GM19035 (cell line): ENCODE measurements at regions not wholly inside any gene's neighbourhood (a gene's known extent, or its start where the extent isn't known, plus 50 kb on each side); places are given as distances from the start of the nearest gene placed in this dataset.

Experiments used
- ATAC-seq: cut with Tn5 transposase; IDR thresholded peaks from one replicate; pipeline ENCODE4 v1.9.1; 2021; ENCODE audit not compliant: unreplicated experiment

DNA sequence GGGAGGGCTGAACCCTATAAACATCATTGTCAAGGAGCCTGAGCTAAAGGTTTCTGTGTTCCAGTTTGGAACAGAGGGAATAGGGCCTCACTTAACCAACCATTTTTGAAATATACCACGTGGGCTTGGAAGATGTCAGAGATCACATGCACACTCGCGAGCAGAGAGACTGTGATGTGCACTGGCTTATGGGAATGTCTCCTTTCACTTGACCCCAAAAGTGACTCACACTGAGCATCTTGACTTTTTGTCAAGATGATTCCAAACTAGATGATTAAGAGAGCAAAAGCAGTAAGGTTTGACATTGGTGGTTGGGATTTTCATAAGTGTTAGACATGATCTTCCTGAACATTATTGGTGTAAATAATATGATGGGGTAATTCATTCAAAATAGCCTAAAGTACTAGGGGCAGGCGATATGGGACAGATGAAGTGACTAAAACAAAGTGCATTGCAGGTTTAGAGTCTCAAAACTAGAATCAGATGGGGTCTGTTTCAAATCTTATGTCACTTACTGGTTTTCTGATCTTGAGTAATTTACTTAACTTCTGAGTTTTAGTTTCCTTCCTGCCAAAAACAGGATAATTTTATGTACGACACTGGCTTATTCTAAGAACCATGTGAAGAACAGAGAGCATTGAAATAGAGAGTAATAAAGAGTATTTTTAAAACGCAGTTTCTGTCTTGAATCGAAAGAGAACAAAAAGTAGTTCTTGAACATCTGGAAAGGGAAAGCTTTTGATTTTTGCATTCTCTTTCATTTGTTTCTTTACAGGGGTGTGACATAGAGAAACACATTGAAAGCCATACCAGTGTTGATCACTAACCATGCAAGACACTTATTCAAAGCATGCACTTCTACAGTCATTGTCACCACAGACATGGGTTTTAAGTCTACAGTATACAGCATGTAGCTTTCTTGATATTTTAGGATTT, 383.0 kb downstream of the DIRAS2 start:
- ATAC-seq, result no peak

DNA sequence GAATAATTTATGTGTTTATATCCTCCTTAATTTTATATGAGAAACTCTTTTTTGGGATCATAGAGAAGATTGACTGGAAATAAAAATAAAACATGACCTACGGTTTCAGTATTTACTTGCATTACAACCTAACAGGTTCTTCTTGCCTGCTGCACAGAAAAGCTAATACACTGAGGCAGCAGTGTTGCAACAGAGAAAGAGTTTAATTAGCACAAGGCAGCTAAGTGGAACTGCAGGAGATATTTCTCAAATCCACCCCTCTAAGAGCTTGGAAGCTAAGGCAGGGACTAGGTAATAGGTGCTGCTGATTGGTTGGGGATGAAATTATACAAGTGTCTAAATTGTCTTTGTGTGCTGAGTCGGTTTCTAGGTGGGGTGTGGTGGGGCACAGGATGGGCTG, 380.9 kb downstream of the DIRAS2 start:
- ATAC-seq, result no peak

DNA sequence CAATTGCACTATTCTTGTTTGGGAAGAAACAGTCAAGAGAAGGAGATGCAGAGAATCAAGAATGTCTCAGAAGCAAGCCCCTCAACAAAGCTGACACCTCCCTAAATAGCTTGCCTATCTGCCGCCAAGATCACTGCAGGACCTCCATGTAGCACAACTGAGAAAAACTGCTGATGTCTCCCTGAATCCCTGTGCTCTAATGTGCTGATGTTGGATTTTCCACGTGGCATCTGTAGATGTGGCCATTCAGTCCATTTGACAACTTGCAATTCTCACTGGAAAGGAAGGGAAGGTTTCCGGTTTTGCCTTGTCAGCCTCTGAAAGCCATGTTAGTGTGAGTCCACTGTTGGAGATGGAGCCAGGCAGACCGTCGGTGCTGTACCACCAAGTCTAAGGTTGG, 374.0 kb downstream of the DIRAS2 start:
- no peak for ATAC-seq

DNA sequence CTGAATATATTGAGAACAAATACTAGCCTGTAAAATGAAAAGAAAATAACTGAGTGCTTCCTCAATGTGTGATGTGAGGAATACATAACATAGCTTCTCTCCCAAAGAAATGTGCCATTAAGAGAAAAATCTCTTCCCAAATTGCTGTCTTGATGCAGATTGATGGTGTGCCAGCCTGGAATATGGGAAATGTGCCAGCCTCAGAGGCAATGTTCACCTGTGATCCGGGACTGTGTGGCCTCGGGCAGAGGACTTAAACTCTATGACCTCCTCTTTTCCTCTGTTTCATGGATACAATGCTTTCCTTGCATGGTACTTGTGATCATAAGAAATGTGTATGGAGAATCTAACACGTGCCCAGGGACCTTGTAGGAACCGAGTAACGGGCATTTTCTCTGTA, 370.9 kb downstream of the DIRAS2 start:
- ATAC-seq, result no peak

DNA sequence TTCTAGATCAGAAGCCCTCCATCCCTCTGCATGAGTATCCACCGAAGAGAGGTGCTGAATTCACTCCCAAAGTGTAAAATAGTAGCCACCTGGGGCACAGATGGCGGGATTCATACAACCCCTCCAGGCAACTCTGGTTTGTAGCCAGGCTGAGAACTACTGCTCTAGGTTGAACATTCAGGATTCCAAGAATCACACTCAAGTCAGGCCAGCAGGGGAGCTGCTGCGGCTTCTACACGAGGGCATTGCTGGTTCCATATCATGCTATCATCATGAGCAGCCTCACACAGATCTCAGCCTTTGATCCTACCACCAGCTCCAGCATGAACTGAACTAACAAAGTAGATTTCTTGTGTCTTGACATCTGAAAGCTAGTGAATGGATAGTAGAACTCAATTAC, 367.9 kb downstream of the DIRAS2 start:
- no peak for ATAC-seq

DNA sequence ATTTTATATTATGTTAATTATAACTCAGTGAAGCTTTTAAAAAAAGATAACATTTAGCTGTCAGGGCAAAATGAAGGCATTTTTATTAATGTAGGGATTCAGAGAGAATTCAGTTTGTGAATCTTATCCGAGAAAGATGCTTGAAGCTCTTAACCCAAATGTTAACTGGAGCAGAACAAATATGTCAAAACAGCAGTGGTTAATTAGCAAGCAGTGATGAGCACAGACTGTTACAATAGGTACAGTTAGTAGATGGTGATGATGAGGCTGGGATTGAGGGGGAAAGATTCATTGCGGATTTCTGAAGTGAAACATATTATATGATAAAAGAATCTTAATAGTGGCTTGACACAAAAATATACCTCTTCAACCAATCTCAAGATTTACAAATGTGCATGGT, 356.7 kb downstream of the DIRAS2 start:
- ATAC-seq, result no peak

DNA sequence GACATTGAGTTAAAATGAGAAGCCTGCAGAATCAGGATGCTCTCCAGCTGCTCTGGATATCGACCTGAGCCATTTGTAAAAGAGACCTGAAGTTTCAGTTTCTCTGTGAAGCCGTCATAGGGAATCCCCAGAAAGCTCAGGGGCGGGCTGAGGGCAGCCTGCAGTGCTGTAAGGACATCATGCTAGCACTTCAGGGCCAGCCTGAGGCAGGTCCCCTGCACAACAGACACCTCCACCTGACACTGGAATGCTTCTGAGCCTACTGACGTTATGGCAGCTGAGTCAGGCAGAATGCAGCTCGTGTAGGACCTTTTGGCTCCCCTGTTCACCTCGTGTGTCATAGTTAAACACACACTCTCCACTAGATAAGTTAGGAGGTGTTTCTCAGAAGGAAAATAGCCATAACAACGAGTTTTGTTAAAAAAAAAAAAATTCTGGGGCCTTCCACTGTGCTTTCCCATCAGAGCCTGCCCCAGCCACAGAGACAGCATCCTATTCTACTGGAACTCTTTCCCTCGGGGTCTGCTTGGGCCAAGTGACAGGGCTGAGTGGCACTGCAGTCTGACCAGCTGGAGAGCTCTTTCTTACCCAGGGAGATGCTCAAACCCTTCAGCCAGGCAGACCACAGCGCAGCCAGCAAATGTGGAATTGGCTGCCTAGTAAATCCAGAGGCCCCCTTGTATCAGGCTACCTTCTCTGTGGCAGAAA, 354.9 kb downstream of the DIRAS2 start:
- peak; percentile 96 for ATAC-seq

DNA sequence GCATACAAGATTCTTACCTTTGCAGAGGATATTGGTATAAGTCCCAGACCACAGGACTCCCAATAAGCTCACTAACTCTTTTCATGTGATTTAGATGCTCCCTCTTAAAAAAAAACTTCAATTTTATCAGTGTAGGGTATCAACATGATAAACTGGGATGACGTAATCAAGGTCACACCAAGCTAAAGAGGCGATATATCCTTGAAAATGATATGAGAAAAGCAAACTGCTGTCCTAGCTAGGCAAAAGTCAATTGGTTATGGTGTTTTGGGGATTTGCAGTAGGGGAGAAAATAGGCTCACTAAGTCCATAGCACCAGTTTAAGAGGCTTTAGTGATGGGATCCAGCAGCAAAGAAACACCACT, 354.4 kb downstream of the DIRAS2 start:
- ATAC-seq, result no peak

DNA sequence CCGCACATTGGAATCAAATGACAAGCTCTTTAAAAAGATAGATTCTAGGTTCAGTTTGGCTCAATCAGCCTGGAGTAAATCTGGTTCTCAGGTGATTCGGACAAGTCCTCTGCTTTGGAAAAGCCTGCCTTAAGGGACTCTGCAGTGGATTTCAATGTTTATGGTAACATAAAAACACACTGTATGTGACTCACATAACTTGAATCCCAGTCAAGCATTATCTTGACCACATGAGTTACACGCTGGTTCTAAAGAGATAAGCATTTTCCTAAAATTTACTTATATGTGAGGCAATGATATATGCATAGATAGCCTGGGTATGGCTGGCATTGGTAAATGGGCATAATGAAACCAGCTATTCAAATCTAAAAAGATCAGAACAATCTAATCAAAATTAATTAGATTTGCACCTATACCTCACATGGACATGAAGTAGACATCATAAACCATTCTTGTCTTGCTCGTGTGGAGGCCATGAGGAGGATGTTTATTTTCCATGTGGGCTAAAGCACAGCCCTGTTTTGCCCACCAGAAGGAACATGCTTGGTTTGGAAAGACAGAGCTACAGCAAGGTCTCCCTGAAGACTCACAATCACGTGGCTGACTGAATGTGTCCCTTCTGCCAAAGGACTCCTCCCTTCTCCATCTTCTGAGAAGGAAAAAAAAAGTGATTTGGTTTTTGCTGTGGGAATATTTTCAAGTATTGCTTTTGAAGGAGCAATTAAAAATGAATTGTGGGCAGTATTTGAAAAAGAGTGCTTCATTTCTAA, 351.7 kb downstream of the DIRAS2 start:
- ATAC-seq, result no peak

DNA sequence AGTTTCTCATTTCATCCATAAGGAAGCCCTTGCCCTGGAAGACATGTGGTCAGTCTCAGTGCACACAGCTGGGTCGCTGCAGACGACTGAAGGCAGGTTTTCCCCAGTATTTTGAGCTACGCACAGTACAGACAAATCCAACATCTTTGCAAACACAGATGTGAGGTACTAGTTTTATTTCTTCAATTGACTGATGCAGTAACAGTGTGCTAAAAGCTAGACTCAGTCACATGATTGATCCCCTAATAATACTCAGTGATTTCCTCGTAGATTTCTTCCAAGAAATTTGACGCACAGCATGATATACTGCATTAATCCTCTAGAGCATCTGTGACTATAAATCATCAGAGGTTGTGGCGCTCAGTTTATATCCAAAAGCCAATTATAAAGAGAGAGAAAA, 346.1 kb downstream of the DIRAS2 start:
- no peak for ATAC-seq

DNA sequence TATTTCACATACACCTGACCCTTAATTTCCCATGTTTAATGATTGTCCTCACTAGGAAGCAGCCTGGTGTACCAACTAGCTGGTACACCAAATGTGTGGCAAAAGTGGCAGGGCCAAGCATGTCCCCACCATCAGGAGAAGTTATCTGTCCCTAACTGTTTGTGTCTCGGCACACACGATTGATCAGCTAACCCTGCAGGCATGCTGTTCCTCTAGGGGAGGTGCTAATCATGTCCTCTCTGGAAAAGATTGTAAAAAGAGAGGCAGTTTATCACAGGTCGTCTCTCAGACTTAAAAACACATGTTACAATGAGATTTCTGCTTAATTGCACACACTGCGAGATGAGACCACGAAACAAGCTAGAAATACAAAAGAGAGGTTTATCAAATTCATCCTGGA, 342.7 kb downstream of the DIRAS2 start:
- ATAC-seq, result no peak

DNA sequence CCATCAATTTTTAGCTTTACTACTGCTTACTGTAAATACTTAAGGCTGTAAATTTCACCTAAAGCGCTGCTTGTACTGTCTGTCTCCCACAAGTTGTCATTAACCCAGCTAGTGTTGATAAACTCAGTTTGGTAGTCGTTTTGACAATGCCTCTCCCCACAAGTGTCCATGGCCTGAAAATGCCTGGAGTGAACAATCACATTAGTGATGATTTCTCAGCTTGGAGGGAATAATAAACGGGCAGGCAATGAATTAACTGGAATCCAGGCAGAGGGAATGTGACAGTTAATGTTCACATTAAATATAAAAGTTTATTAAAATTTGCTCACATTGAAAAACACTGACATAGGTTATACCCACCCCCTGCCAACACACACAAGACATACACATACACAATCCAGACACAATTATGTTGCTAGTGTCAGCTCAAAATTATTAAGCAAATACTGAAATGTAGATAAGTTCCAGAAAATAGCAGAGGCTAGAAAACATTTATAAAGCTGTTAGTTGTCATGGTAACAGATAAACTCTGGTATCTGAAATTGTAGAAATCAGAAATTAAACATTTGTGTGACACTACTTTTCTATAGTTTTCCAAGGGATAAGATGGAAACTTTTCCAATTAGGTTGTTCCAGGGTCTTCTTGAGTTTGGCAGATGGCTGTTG, 341.9 kb downstream of the DIRAS2 start:
- no peak for ATAC-seq

DNA sequence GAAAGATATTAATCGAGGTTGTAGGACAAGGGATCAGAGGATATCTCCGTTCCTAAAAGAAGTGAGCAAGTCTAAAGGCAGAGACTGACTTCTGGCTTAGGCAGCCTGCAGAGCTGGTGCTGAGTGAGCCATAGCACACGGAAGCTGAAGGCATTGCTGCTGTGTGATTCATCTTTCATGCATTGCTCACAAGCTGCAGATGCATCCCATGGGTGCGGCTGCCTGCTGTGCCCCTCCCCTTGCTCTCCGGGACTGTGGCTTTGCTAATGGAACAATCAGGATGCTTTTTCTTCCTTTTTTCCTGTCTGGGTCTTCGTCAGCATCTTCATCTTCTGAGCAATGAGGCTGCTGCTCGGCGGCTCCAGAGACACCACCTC, 341.4 kb downstream of the DIRAS2 start:
- ATAC-seq, result no peak

DNA sequence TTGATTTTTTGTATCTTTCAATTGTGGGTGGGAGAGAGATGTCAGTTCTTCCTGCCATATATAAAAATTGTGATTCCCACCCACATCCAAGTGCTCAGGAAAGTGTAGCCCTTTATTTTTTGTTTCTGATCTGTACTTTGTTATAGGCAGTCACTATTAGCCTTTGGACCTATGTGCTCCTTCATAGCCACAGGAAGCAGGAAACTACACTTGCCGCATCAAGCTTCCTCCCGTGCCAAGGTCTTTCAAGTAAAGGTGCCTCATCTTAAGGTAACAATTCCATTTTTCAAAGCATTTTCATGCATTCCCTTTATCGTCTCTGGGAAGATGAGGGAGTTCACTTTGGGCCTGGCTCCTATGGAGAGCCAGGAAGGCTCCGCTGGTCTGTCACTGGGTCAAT, 339.0 kb downstream of the DIRAS2 start:
- no peak for ATAC-seq

DNA sequence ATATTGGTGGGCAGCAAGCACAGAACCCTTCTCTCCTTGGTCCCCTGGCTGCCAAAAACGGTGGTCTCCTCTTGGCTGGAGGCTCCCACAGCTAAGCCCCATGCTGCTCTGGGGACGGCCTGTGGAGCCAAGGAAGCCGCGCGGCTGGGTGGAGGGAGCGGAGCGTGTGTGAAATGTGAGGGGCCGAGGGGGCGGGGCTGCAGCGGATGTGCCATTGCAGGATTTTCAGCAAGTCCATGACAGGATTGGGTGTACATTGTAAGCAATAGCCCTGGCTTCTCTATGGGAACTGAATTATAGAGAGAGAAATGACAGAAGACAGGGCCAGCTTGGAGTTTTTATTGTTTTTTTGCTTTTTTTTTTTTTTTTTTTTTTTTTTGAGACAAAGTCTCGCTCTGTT, 336.5 kb downstream of the DIRAS2 start:
- no peak for ATAC-seq

DNA sequence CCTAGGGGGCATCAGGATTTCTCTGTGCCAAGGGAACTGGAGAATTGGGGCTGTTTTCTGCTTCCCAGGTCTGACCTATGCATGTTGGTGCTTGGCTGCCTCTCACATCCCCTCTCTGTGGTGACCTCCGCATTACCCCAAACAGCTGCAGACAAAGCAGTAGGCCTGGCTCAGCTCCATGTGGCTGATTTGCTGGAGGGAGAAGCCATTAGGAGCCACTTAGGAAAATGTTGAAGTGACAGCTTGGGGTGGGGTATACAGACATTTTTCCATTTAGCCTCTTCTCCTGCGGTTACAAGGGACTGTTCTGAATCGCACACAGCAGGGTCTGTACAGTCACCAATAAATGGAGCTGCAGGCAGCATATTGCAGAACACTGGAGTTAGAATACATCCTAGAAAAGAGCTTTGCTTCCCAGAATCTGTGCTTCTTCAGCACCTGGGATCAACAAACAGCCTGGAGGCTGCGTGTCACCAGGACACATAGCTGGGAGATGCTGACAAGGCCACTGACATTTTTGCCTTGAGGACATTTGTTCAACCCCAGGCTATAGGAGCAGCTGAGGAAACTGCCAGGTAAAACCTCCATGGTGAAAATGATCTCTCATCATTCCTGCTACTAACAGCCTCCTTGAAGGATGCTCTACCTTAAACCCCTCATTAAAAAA, 335.3 kb downstream of the DIRAS2 start:
- ATAC-seq, result no peak

DNA sequence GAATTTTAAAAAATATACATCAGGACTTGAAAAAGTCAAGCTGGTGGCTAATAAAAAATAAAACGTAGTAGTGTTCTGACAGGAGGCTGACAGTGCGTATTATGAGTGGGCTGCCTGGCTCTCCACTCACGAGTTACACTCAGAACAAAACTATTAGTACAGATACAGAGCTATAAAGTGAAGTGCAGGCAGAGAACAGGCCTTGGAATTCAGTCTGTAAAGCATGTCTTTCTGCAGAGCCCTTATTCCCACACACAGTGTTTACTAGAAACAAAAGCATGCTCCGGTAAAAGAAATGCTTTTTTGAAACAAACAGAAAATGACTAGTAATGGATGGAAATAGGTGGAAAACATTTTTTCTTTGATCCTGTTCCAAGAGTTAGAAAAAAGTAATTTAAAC, 334.7 kb downstream of the DIRAS2 start:
- no peak for ATAC-seq

DNA sequence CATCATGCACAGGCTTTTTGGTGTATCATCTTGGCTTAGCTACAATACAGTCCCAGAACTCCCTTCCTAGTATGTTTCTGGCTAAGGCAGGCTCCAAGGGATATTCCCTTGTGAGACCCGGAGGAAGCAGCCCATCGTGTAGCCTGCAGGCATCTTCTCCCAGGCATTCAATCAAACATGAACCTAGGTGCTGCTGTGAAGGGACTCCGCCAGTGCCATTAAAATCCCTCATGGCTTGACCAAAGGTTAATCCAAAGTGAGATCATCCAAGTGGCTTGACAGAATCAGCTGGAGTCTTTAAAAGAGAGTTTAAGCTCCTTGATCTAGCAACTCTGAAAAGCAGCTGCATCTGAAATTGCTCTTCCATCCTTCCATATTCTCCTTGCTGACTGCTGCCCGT, 333.9 kb downstream of the DIRAS2 start:
- ATAC-seq, result no peak

DNA sequence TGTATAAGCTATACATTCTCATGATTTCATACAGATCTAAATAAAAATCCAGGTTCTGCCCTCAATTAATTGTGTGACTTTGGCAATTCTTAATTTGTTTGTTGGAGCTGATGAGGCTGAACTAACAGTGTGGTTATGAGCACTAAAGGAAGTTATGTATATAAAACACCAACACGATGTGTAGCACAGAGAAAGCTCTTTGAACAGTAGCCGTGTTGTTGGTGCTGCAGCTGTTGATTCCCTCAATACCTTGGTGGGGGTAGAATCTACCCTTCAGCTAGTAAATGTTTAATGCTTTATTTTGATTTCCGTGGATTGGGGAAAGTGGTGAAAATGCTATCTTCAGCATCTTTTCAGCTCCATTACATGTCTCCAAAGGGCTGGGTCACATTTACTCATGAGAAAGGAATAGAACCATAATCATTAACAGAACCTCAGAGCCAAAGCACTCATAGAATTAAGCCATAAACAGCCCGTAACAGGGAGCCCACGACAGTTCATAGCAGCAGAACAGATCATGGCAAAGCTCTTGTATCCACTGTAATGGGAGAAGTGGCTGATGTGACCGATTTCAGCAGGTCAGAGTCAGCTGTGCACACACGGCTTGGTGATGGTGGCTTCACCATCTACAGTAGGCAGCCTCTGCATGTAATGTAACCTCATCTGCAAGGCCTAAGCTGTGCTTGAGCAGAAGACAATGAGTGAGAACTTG, 332.7 kb downstream of the DIRAS2 start:
- no peak for ATAC-seq

DNA sequence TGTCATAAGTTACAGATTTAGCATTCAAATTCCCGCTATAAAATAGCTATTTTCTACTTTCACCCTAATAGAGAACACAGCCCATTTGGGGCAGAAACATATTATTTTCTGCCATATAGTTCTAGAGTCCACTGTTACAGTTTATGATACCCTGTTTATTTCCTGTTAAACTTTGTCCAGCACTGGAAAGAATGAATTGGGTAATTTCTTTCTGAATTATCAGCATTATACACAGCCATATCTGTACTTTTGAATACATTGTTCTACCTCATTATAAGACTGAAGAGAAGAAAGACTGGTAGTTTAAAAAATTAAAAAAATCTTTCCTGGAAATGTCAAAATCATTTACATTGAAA, 332.1 kb downstream of the DIRAS2 start:
- no peak for ATAC-seq
